Fibroblast of gingiva (primary cell): ENCODE measurements at regions not wholly inside any gene's neighbourhood (a gene's known extent, or its start where the extent isn't known, plus 50 kb on each side); places are given as distances from the start of the nearest gene placed in this dataset.

ENCODE experiments used
- DNase-seq: peaks from one replicate; pipeline ENCODE4 v3.0.0-alpha.2; 2011; ENCODE audit warnings: low read depth

DNA sequence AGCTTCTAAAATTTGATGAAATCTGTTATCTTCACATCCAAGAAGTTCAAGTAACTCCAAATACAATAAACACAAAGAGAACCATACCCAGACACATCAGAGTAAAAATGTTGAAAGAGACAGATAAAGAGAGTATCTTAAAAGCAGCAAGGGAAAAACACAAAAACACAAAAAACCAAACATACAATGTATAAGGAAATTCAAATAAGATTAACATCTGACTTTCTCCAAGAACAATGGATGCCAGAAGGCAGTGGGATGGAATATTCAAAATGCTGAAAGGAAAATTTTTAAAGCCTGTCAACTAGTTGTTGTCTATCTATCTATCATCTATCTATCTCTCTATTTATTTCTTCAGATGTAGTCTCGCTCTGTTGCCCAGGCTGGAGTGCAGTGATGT lies 72.4 kb upstream of the MKLN1 start:
- no peak for DNase-seq

GRCh38 chr7:131261476-131261994 lies 66.1 kb upstream of the MKLN1 start:
- no peak for DNase-seq

DNA sequence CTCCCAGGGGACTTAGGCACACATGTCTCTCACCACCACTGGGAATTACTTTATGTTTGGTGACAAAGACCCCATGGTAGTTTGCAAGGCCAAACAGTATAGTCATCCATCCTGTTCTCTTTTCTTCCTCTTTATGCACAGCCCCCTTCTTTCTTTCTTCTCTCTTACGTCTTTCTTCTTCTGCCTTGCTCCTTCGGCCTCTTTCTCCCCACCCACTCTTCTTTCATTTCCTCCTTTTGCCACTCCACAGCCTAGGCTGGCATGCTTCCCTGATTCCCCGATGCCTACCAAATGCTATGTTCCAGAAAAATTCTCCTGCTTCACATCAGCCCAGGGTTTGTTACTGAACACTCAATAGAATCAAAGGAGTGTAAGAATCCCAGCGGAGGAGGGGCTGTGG lies 62.4 kb upstream of the MKLN1 start:
- DNase-seq = no peak

DNA sequence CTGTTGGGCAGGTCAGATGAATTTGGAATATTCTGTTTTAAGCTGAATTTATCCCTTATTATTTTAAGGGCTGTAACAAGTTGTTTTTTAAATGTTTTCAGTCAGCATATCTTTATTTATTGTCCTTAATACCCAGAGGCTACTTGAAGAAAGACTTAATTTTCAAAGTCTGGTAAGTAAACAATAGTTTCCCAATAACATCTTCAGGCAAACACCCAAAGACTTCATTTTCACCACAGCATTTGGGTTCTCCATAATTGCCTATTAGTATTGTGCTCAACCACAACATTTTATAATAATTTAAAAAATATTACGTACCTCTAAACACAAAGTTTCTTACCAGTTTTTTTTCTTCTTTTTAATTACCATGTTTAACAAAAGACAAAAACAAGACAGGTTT lies 60.0 kb upstream of the MKLN1 start:
- no peak for DNase-seq

- peak; percentile 26 for DNase-seq
Measured at GRCh38 chr7:131268906-131269305, 58.8 kb upstream of the MKLN1 start.

GRCh38 chr7:131272086-131272485 lies 55.6 kb upstream of the MKLN1 start:
- no peak for DNase-seq

- no peak for DNase-seq
Measured at GRCh38 chr7:131274986-131275385, 52.7 kb upstream of the MKLN1 start.

- no peak for DNase-seq
Measured at GRCh38 chr7:131276190-131276589, 51.5 kb upstream of the MKLN1 start.

DNA sequence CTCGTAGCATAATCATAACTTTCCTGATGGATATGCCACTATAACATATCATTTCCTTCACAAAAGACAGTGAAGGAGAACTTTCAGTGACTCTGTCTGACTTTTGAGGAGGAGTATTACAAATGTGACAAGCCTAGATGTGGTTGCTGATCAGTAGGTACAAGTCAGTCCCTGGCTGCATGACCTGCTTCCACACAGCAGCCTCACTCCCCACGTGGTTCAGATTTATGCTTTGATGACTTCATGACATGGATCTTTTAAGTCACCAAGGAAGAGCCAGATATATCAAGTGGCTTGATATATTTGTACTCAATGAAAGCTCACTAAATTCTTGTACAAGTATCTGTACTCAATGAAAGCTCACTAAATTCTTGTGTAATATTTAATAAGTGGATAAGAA lies 50.9 kb upstream of the MKLN1 start:
- DNase-seq = no peak
